GM06990 (cell line): ENCODE measurements at regions not wholly inside any gene's neighbourhood (a gene's known extent, or its start where the extent isn't known, plus 50 kb on each side); places are given as distances from the start of the nearest gene placed in this dataset.

Experiments used
- DNase-seq: peaks from one replicate; pipeline ENCODE4 v3.0.0-alpha.2; 2011; ENCODE audit not compliant: insufficient read length; ENCODE audit errors: extremely low read depth
- H3K27me3 ChIP-seq: replicated peaks from 2 replicates; pipeline ENCODE4 v1.6.0; 2011; ENCODE audit warnings: low read length; ENCODE audit not compliant: control insufficient read depth, insufficient read depth
- H3K36me3 ChIP-seq: 2 replicates; pipeline ENCODE4 v1.5.1; 2011; ENCODE audit warnings: low read length; ENCODE audit not compliant: control insufficient read depth, insufficient read depth
- H3K4me3 ChIP-seq: replicated peaks from 2 replicates; pipeline ENCODE4 v1.5.1; 2011; ENCODE audit warnings: low read depth, mild to moderate bottlenecking, control low read depth, low read length
- TF ChIP-seq, protein P1 (sequence below): IDR thresholded peaks from 2 replicates; pipeline ENCODE4 v1.5.1; 2011; ENCODE audit warnings: low read length, control low read depth, mild to moderate bottlenecking, inconsistent platforms; ENCODE audit not compliant: insufficient read depth, poor library complexity, severe bottlenecking

DNA sequence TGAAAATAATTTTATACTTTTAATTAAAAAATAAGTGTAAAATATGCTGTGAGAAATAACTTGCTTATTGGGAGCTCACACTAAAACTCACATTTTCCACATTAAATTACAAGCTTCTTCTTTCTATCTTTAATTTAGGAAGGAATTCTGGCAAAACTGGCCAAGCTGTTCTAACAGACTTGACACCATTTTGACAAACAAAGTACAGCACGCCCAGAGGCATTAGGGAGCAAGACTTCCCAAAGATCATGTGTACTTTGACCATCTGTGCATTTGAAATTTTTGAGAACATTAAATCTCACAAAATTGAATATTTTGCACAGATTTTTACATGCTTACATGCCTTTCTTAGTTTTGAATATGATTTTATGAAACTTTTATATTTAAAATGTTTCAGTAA, 1288.4 kb upstream of the CADM2 start:
- TF ChIP-seq, protein P1, sequence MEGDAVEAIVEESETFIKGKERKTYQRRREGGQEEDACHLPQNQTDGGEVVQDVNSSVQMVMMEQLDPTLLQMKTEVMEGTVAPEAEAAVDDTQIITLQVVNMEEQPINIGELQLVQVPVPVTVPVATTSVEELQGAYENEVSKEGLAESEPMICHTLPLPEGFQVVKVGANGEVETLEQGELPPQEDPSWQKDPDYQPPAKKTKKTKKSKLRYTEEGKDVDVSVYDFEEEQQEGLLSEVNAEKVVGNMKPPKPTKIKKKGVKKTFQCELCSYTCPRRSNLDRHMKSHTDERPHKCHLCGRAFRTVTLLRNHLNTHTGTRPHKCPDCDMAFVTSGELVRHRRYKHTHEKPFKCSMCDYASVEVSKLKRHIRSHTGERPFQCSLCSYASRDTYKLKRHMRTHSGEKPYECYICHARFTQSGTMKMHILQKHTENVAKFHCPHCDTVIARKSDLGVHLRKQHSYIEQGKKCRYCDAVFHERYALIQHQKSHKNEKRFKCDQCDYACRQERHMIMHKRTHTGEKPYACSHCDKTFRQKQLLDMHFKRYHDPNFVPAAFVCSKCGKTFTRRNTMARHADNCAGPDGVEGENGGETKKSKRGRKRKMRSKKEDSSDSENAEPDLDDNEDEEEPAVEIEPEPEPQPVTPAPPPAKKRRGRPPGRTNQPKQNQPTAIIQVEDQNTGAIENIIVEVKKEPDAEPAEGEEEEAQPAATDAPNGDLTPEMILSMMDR = no peak
- Histone ChIP-seq H3K4me3 (no peak overlapping the region), H3K27me3 (no peaks in the 10 kb centered on the region), H3K36me3 (no peaks in the 10 kb centered on the region)
- DNase-seq = no peak

DNA sequence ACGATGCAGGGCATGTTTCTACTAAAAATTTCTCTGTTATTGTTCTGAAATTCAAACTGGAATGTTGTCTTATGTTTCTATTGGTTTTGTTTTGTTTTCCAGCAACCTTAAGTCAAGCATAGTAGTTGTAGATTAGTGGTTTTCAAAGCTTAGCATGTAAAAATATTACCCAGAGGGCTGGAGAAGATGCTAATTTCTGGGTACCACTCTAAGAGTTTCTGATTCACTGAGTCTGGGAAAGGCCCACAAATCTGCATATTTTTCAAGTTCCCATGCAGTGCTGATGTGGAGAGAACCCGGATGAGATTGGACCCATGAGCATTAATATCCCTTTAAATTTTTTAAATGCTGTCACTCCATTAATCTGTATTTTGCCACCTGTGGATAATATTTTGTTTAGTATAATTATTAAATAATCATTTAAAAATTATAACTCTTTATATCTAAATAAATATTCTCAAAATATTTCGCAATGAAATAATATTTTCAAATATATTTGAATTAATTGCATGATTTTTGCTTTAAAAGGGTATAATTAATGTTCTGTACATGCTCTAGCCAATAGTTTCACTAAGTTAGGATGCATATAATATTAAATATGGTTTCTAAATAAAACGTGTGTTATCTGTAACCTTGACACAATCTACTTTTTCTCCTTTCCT, 1274.7 kb upstream of the CADM2 start:
- TF ChIP-seq, protein P1 = no peak
- no peak overlapping the region for H3K4me3 ChIP-seq
- H3K36me3 ChIP-seq = no peaks in the 10 kb centered on the region

DNA sequence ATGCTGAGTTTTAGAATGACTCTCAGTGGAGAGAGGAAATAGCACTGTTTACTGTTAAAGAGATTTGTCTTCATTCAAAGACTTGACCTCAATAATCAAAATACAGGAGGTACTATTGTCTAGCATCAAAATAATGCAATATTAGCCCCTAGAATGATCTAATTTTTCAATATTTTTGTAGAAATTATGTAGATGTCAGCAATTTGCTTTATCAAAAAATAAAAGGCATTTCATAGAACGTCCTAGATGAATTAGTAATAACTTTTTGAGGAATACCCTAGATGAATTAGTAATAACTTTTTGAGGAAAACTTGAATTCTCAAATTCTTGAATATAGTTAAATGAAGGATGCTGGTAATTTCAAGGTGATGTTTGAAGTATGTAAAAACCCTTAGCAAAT, 1252.1 kb upstream of the CADM2 start:
- TF ChIP-seq, protein P1 = no peak
- Histone ChIP-seq H3K36me3 (no peaks in the 10 kb centered on the region), H3K27me3 (no peaks in the 10 kb centered on the region), H3K4me3 (no peak overlapping the region)
- DNase-seq = no peak

More for the DNA sequence above, 1274.7 kb upstream of the CADM2 start:
- no peaks in the 10 kb centered on the region for H3K27me3 ChIP-seq
- DNase-seq = no peak

DNA sequence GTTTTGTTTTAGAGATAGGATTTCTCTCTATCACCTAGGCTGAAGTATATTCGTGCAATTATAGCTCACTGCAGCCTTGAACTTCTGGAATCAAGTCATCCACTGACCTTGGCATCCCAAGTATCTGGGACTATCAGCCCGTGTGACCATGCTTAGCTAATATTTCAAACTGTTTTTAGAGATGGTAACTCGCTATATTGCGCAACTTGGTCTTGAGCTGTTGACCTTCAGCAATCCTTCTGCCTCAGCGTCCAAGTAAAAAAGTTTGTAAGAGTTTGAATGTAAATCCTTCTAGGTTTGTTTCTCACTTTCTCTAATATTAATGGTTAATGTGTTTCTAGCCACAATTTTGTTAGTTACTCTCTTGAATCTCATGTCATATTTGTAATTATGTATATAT, 1243.5 kb upstream of the CADM2 start:
- H3K4me3 ChIP-seq = no peak overlapping the region
- TF ChIP-seq, protein P1 = no peak
- H3K27me3 ChIP-seq = no peaks in the 10 kb centered on the region
- no peaks in the 10 kb centered on the region for H3K36me3 ChIP-seq
- DNase-seq = no peak

DNA sequence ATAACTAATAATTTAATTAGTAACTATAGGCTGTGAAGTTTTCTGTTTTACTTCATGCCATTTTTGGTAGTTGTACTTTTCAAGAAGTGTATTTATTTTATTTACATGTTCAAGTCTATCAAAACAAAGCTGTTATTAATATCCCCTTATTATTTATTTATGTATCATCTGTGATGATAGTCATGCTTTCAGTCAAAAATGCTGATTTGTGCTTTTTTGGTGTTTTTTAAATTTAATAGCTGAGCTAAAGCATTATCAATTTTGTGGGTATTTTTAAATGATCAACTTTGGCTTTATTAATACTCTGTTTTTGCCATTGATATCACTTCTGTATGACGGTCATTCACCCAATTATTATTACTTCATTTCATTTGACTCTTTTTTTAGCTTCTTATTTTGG, 1229.2 kb upstream of the CADM2 start:
- TF ChIP-seq, protein P1 = no peak
- H3K4me3 ChIP-seq = no peak overlapping the region
- DNase-seq = no peak
- no peaks in the 10 kb centered on the region for H3K36me3 ChIP-seq
- no peaks in the 10 kb centered on the region for H3K27me3 ChIP-seq

DNA sequence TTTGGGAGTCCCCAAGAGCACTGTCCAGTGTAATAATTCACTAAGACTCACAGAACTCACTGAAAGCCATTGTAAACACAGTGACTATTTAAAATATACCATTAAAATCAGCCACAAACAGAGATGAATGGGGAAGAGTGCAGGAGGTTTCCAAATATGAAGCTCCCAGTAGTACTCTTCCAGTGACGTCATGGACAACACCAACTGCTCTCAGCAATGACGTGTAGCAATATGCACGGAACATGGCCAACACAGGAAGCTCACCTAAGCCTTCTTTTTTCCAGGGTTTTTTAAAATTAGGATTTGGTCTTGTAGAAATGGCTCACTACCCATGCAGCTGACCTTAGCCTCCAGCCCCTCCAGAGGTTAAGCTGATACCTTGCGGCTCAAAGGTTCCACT, 1224.1 kb upstream of the CADM2 start:
- no peak for DNase-seq
- Histone ChIP-seq H3K4me3 (no peak overlapping the region), H3K27me3 (no peaks in the 10 kb centered on the region), H3K36me3 (no peaks in the 10 kb centered on the region)
- TF ChIP-seq, protein P1 = no peak
